IMR-90 (cell line): ENCODE measurements at regions not wholly inside any gene's neighbourhood (a gene's known extent, or its start where the extent isn't known, plus 50 kb on each side); places are given as distances from the start of the nearest gene placed in this dataset.

ENCODE experiments used
- ATAC-seq: fragments of 200-7000 bp; cut with Tn5 transposase; 2 replicates; pipeline ENCODE4 v1.9.1; 2020; ENCODE audit warnings: low read depth, mild to moderate bottlenecking, moderate library complexity
- BruUV-seq: library from RNA; stranded (reverse); fragments of 400-500 nt; replicated peaks from 2 replicates; lab custom pipeline; 2021; lab: Mats Ljungman, UMichigan
- CTCF ChIA-PET: fragments of 300-600 bp; formaldehyde crosslinking; extraction: SDS; loops from one replicate; lab custom pipeline; 2021; ENCODE audit warnings: antibody characterized with exemption; lab: Yijun Ruan, JAX
- POLR2A ChIA-PET: fragments of 300-600 bp; sonication (Branson Sonifier 250); formaldehyde crosslinking; loops from one replicate; lab custom pipeline; 2022; ENCODE audit warnings: antibody characterized with exemption; ENCODE audit not compliant: unreplicated experiment; lab: Charles Lee
- DNase-seq: peaks from one replicate; pipeline ENCODE4 v3.0.0; 2013
- H2AFZ ChIP-seq: replicated peaks from 2 replicates; pipeline ENCODE3; 2013; ENCODE audit warnings: low read length, mild to moderate bottlenecking; ENCODE audit not compliant: poor library complexity
- H2AK5ac ChIP-seq: 2 replicates; pipeline ENCODE4 v1.6.1; 2013; ENCODE audit warnings: low read depth, low read length, inconsistent platforms
- H2AK9ac ChIP-seq: replicated peaks from 2 replicates; pipeline ENCODE3; 2013; ENCODE audit warnings: mild to moderate bottlenecking, low read depth, low read length, moderate library complexity; ENCODE audit not compliant: poor library complexity
- H2BK120ac ChIP-seq: 2 replicates; pipeline ENCODE4 v1.6.1; 2013; ENCODE audit warnings: low read depth, low read length, inconsistent platforms
- H2BK15ac ChIP-seq: 3 replicates; pipeline ENCODE4 v1.6.1; 2013; ENCODE audit warnings: low read depth, low read length, inconsistent platforms
- H2BK20ac ChIP-seq: 2 replicates; pipeline ENCODE4 v1.6.1; 2013; ENCODE audit warnings: low read depth, mild to moderate bottlenecking, inconsistent platforms, low read length, moderate library complexity
- H2BK5ac ChIP-seq: 2 replicates; pipeline ENCODE4 v1.6.1; 2013; ENCODE audit warnings: mild to moderate bottlenecking, low read depth, low read length, inconsistent platforms; ENCODE audit not compliant: poor library complexity, severe bottlenecking
- H3K14ac ChIP-seq: replicated peaks from 2 replicates; pipeline ENCODE4 v1.6.1; 2013; ENCODE audit warnings: low read depth, low read length, inconsistent platforms
- H3K18ac ChIP-seq: 2 replicates; pipeline ENCODE4 v1.6.1; 2013; ENCODE audit warnings: low read depth, low read length, control low read depth
- H3K23ac ChIP-seq: 2 replicates; pipeline ENCODE4 v1.6.1; 2013; ENCODE audit warnings: low read depth, low read length, inconsistent platforms
- H3K27ac ChIP-seq: 2 replicates; pipeline ENCODE4 v1.5.1; 2013; ENCODE audit warnings: mild to moderate bottlenecking, control low read depth, low read length; ENCODE audit not compliant: insufficient read depth
- H3K27me3 ChIP-seq: 2 replicates; pipeline ENCODE4 v1.6.1; 2013; ENCODE audit warnings: low read length; ENCODE audit not compliant: control insufficient read depth, insufficient read depth
- H3K36me3 ChIP-seq: 2 replicates; pipeline ENCODE4 v1.6.1; 2013; ENCODE audit warnings: low read length, mixed read lengths; ENCODE audit not compliant: control insufficient read depth, insufficient read depth
- H3K4ac ChIP-seq: 2 replicates; pipeline ENCODE4 v1.6.1; 2013; ENCODE audit warnings: low read depth, low read length, inconsistent platforms
- H3K4me1 ChIP-seq: 2 replicates; pipeline ENCODE4 v1.6.1; 2013; ENCODE audit warnings: low read length, mixed read lengths; ENCODE audit not compliant: control insufficient read depth, insufficient read depth
- H3K4me2 ChIP-seq: 2 replicates; pipeline ENCODE4 v1.6.1; 2013; ENCODE audit warnings: low read depth, mild to moderate bottlenecking, control low read depth, low read length, moderate library complexity
- H3K4me3 ChIP-seq: 2 replicates; pipeline ENCODE4 v1.5.1; 2013; ENCODE audit warnings: low read depth, mild to moderate bottlenecking, control low read depth, low read length, moderate library complexity; ENCODE audit not compliant: insufficient read depth
- H3K56ac ChIP-seq: 2 replicates; pipeline ENCODE4 v1.6.1; 2013; ENCODE audit warnings: low read length, inconsistent platforms; ENCODE audit not compliant: insufficient read depth; ENCODE audit errors: extremely low read depth
- H3K79me1 ChIP-seq, 2 experiments: 2 replicates each; pipeline ENCODE4 v1.6.1; 2013; ENCODE audit warnings: low read length in 2 of 2, inconsistent platforms in 1 of 2, low read depth in 1 of 2
- H3K9ac ChIP-seq: 2 replicates; pipeline ENCODE4 v1.6.1; 2013; ENCODE audit warnings: low read depth, low read length, control low read depth
- H3K9me1 ChIP-seq: 2 replicates; pipeline ENCODE4 v1.6.1; 2013; ENCODE audit warnings: low read length, inconsistent platforms; ENCODE audit not compliant: insufficient read depth
- H3K9me3 ChIP-seq: 2 replicates; pipeline ENCODE4 v1.6.1; 2013; ENCODE audit warnings: low read length; ENCODE audit not compliant: control insufficient read depth, insufficient read depth
- H4K20me1 ChIP-seq: 2 replicates; pipeline ENCODE4 v1.6.1; 2013; ENCODE audit warnings: low read length, inconsistent platforms; ENCODE audit not compliant: insufficient read depth
- H4K5ac ChIP-seq: 2 replicates; pipeline ENCODE4 v1.6.1; 2013; ENCODE audit warnings: mild to moderate bottlenecking, low read depth, low read length, control low read depth
- H4K8ac ChIP-seq, 2 experiments: 2 replicates each; pipeline ENCODE4 v1.6.1; 2013; ENCODE audit warnings: low read depth in 2 of 2, low read length in 2 of 2, control low read depth in 1 of 2, inconsistent platforms in 1 of 2
- H4K91ac ChIP-seq: 2 replicates; pipeline ENCODE4 v1.6.1; 2013; ENCODE audit warnings: low read depth, low read length, inconsistent platforms; ENCODE audit not compliant: insufficient read depth
- CEBPB ChIP-seq: IDR thresholded peaks from 2 replicates; pipeline ENCODE4 v1.6.1; 2012; ENCODE audit warnings: low read depth, low read length, improper control_type of control experiment
- MAZ ChIP-seq: IDR thresholded peaks from 2 replicates; pipeline ENCODE4 v1.6.1; 2012; ENCODE audit warnings: low read depth, mild to moderate bottlenecking, low read length, improper control_type of control experiment, moderate library complexity, borderline replicate concordance
- WGBS, 2 experiments: methylation state at CpG; one replicate each; pipeline versions ENCODE4 v1.1.5 to v1.1.7; 2013; ENCODE audit warnings: missing lambda C conversion rate in 2 of 2; ENCODE audit not compliant: insufficient read length in 1 of 2; ENCODE audit errors: extremely low coverage in 2 of 2; 5-methylcytosine and 5-hydroxymethylcytosine counted together
- dilution Hi-C: fragments of 300-500 bp; cut with HindIII; formaldehyde crosslinking; loops from one replicate; pipeline ENCODE4 v1.14.3; 2018; ENCODE audit warnings: low sequenced_read_pairs; ENCODE audit not compliant: unreplicated experiment
- in situ Hi-C: fragments of 300-500 bp; cut with MboI; formaldehyde crosslinking; loops from 3 replicates; pipeline ENCODE4 v1.14.3; 2019; ENCODE audit warnings: low sequenced_read_pairs, inconsistent platforms, mixed read lengths
- intact Hi-C: fragments of 100-400 bp; cut with micrococcal nuclease; formaldehyde crosslinking; loops from 2 replicates; pipeline ENCODE4 v1.10.0; 2022

DNA sequence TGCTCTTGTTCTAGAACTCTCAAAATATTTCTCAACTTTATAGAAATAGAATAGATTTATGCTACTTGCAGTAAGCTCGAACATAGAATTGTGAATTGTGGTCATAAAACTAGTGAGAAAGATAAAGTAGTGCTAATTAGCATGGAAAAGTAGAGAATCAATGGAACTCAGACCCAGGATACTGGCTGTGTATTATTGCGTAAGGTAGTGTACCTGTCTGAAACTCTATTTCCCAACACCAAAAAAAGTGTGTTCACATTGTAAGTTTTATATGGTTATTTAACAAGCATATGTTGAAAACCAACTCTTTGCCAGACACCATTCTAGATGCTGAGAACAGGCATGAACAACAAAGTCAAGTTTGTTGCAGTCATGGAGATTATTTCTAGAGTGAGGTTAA is 720.5 kb upstream of the ATXN7L3B start:
- intact Hi-C loops (no loop called here), in situ Hi-C loops (no loop called here), dilution Hi-C loops (no loop called here)
- H3K14ac ChIP-seq = no peak overlapping the region
- BruUV-seq = no TSS peak
- CTCF ChIA-PET = no interaction called here
- no peaks in the 10 kb centered on the region for H3K27me3 ChIP-seq
- H3K4me3 ChIP-seq = no peak overlapping the region
- H2BK5ac ChIP-seq = no peak overlapping the region
- H3K4me2 ChIP-seq = no peak overlapping the region
- H2AK5ac ChIP-seq = no peak overlapping the region
- no peaks in the 10 kb centered on the region for H4K20me1 ChIP-seq
- H2BK20ac ChIP-seq = no peak overlapping the region
- no peaks in the 10 kb centered on the region for H3K79me1 ChIP-seq
- H2AK9ac ChIP-seq = no peak overlapping the region
- DNase-seq (no peak), ATAC-seq (no peak)
- no peak overlapping the region for H3K18ac ChIP-seq
- no peaks in the 10 kb centered on the region for H3K36me3 ChIP-seq
- H3K56ac ChIP-seq = no peak overlapping the region
- no peak overlapping the region for H3K9ac ChIP-seq
- no peak overlapping the region for H4K91ac ChIP-seq
- H2BK15ac ChIP-seq = no peak overlapping the region
- WGBS, 2 experiments = no CpG with 5 or more reads among the region's 2 CpGs
- peaks cover 7% of the 10 kb centered on the region for H3K9me3 ChIP-seq
- H3K23ac ChIP-seq = no peak overlapping the region
- H3K4ac ChIP-seq = no peak overlapping the region
- H3K4me1 ChIP-seq = no peaks in the 10 kb centered on the region
- H3K9me1 ChIP-seq = no peaks in the 10 kb centered on the region
- H2BK120ac ChIP-seq = no peak overlapping the region
- H3K27ac ChIP-seq = no peak overlapping the region
- POLR2A ChIA-PET = no interaction called here
- TF ChIP-seq CEBPB (peak; percentile 64), MAZ (no peak)
- no peak overlapping the region for H2AFZ ChIP-seq
- no peak overlapping the region for H4K5ac ChIP-seq
- no peak overlapping the region for H4K8ac ChIP-seq
